HepG2 (cell line): ENCODE measurements at regions not wholly inside any gene's neighbourhood (a gene's known extent, or its start where the extent isn't known, plus 50 kb on each side); places are given as distances from the start of the nearest gene placed in this dataset.

Source experiments
- DMTF1 ChIP-seq: sonication (generic); formaldehyde crosslinking; IDR thresholded peaks from 2 replicates; pipeline ENCODE4 v1.4.0; 2020; ENCODE audit warnings: mild to moderate bottlenecking, missing genetic modification reagents
- ISL2 ChIP-seq: sonication (generic); formaldehyde crosslinking; IDR thresholded peaks from 2 replicates; pipeline ENCODE4 v1.5.0; 2020; ENCODE audit warnings: missing genetic modification reagents
- NFYB ChIP-seq: sonication (generic); formaldehyde crosslinking; IDR thresholded peaks from 2 replicates; pipeline ENCODE4 v1.4.0; 2020; ENCODE audit warnings: missing genetic modification reagents
- SNAI1 ChIP-seq: sonication (generic); formaldehyde crosslinking; IDR thresholded peaks from 2 replicates; pipeline ENCODE4 v1.5.0; 2020; ENCODE audit warnings: mild to moderate bottlenecking, missing genetic modification reagents, borderline replicate concordance
- ZNF318 ChIP-seq: sonication (generic); formaldehyde crosslinking; IDR thresholded peaks from 2 replicates; pipeline ENCODE4 v1.4.0; 2020; ENCODE audit warnings: mild to moderate bottlenecking, missing genetic modification reagents
- ZNF430 ChIP-seq: sonication (generic); formaldehyde crosslinking; IDR thresholded peaks from 2 replicates; pipeline ENCODE4 v1.9.0; 2021; ENCODE audit warnings: mild to moderate bottlenecking, missing genetic modification reagents

- TF ChIP-seq ZNF318 (CRISPR knock-in tag): no peak
- no peak for TF ChIP-seq DMTF1
- no peak for TF ChIP-seq ISL2 (CRISPR knock-in tag)
- TF ChIP-seq SNAI1 (CRISPR knock-in tag): no peak
- no peak for TF ChIP-seq NFYB
- no peak for TF ChIP-seq ZNF430
- TF ChIP-seq, all 625 proteins: peak for 0
Observed at GRCh38 chr6:147627411-147627810, 118.9 kb downstream of the SAMD5 start (continued).
